Heart left ventricle (tissue), 16 donors: ENCODE measurements at regions not wholly inside any gene's neighbourhood (a gene's known extent, or its start where the extent isn't known, plus 50 kb on each side); places are given as distances from the start of the nearest gene placed in this dataset.

Source experiments
- ATAC-seq, 4 donors: fragments of 200-7000 bp; cut with Tn5 transposase; one replicate each; pipeline ENCODE4 v1.9.1; 2020 to 2022; ENCODE audit warnings: moderate library complexity in 4 of 4, mild to moderate bottlenecking in 3 of 4, moderate number of reproducible peaks in 1 of 4
- DNase-seq, 5 donors: peaks; one replicate each; pipeline ENCODE4 v3.0.0-alpha.2; 2020
- H3K27ac ChIP-seq, 12 donors: fragments of 200-600 bp; sonication (generic) in 4 of 12; one replicate each; pipeline versions ENCODE4 v1.5.0 to v1.8.0; 2016 to 2022; ENCODE audit warnings: mild to moderate bottlenecking in 2 of 12
- H3K27me3 ChIP-seq, 9 donors: fragments of 200-600 bp; sonication (generic) in 2 of 9; one replicate each; pipeline versions ENCODE4 v1.5.1 to v1.8.0; 2016 to 2022; ENCODE audit warnings: mild to moderate bottlenecking in 3 of 9
- H3K36me3 ChIP-seq, 9 donors: fragments of 200-600 bp; sonication (generic) in 2 of 9; one replicate each; pipeline versions ENCODE4 v1.5.0 to v1.8.0; 2018 to 2022; ENCODE audit warnings: mild to moderate bottlenecking in 2 of 9
- H3K4me1 ChIP-seq, 12 donors: fragments of 200-600 bp; sonication (generic) in 4 of 12; one replicate each; pipeline versions ENCODE4 v1.5.0 to v1.8.0; 2016 to 2022; ENCODE audit warnings: mild to moderate bottlenecking in 3 of 12
- H3K4me3 ChIP-seq, 12 donors: fragments of 200-600 bp; sonication (generic) in 4 of 12; one replicate each; pipeline versions ENCODE4 v1.5.0 to v1.8.0; 2017 to 2022; ENCODE audit warnings: mild to moderate bottlenecking in 9 of 12, moderate library complexity in 4 of 12
- H3K9me3 ChIP-seq, 12 donors: fragments of 200-600 bp; sonication (generic) in 4 of 12; one replicate each; pipeline versions ENCODE4 v1.5.0 to v1.8.0; 2016 to 2022; ENCODE audit warnings: mild to moderate bottlenecking in 1 of 12
- POLR2A ChIP-seq, 2 donors: fragments of 450-650 bp; IDR thresholded peaks; one replicate each; pipeline ENCODE4 v1.6.1; 2017; ENCODE audit warnings: antibody characterized with exemption in 2 of 2, mild to moderate bottlenecking in 2 of 2, moderate library complexity in 2 of 2
- WGBS, 4 donors: extraction: QIAGEN DNeasy Blood & Tissue Kit in 2 of 4; methylation state at CpG; one replicate each; pipeline versions ENCODE4 v1.1.5 to v1.1.7; 2013 to 2018; 5-methylcytosine and 5-hydroxymethylcytosine counted together
- intact Hi-C, 10 donors: fragments of 100-400 bp; cut with DNase I; formaldehyde crosslinking; loops; one replicate each; pipeline versions ENCODE4 v1.11.1 to v1.14.2; 2022
- TF ChIP-seq, protein P1 (sequence below), 12 donors: fragments of 200-600 bp; sonication (generic) in 4 of 12; IDR thresholded peaks; one replicate each; pipeline versions ENCODE4 v1.5.0 to v1.8.0; 2018 to 2022; ENCODE audit warnings: antibody characterized with exemption in 12 of 12, mild to moderate bottlenecking in 5 of 12
- donor health status: ischemic (EF 13 %, LVEDD 7.1; RV severe dilation, severe dysfunction).
- donor health status: healthy with polysubstance abuse.
- donor health status: DM: no; HTN: yes; CAD: no.
- donor health status: DM: no; HTN: no; CAD: no.
- donor health status: ischemic (EF 25% LVEDD 6.9; RV normal size, moderate dysfunction).
- donor health status: ischemic (EF 25% LVEDD 5.7; RV mildly dilated, moderate dysfunction).
- donor health status: healthy.
- donor health status: DM: yes; HTN: yes; CAD: no.
- donor health status: ischemic (EF 35%, LVEDD 5.7; RV mildly dilated, moderate dysfunction).
- donor health status: nonischemic (EF 11% LVEDD 7.7; RV severe dilation, severe dysfunction).
- donor health status: DM: yes; HTN: yes; CAD: no.
- donor health status: PGD.
- donor health status: ischemic (EF 29% LVEDD 5.4; RV normal size, mild dysfunction).
- donor health status: nonischemic (EF 23%, LVEDD 6.1; RV moderate dilation, normal function).

DNA sequence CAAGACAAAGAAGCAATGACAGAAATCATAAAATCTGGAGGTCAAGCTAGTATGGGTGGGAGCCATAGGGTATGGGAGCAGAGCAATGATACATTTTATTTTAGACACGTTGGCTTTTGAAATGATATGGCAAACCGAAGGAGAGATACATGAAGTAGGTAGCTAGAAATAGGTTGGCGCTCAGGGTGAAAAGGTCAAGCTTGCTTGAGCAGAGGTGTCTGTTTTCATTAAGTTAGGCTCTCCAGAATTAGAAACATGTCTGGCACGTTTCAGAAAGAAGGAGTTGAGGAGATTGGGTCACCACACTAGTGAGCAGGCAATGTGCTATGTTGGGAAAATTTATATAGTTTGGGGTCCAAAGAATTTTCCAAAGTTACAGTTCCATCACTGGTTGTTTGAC is 151.4 kb downstream of the AMY1C start:
- Histone ChIP-seq H3K4me3 (no peak overlapping the region), H3K9me3 (no peaks in the 10 kb centered on the region), H3K4me1 (no peaks in the 10 kb centered on the region), H3K27ac (no peak overlapping the region), H3K36me3 (no peaks in the 10 kb centered on the region), H3K27me3 (no peaks in the 10 kb centered on the region)
- WGBS, 4 donors = 30 to 44% (median 36%) methylated on average over 4 of the region's 4 CpGs
- no peak for TF ChIP-seq POLR2A (IDR thresholded peaks at IDR 0.05)
- TF ChIP-seq, protein P1, sequence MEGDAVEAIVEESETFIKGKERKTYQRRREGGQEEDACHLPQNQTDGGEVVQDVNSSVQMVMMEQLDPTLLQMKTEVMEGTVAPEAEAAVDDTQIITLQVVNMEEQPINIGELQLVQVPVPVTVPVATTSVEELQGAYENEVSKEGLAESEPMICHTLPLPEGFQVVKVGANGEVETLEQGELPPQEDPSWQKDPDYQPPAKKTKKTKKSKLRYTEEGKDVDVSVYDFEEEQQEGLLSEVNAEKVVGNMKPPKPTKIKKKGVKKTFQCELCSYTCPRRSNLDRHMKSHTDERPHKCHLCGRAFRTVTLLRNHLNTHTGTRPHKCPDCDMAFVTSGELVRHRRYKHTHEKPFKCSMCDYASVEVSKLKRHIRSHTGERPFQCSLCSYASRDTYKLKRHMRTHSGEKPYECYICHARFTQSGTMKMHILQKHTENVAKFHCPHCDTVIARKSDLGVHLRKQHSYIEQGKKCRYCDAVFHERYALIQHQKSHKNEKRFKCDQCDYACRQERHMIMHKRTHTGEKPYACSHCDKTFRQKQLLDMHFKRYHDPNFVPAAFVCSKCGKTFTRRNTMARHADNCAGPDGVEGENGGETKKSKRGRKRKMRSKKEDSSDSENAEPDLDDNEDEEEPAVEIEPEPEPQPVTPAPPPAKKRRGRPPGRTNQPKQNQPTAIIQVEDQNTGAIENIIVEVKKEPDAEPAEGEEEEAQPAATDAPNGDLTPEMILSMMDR (IDR thresholded peaks at IDR 0.05) = no peak
- DNase-seq = no peak
- peak in 2 of 4 donors; percentile 57 to 85 for ATAC-seq
- intact Hi-C loops = no loop called here

DNA sequence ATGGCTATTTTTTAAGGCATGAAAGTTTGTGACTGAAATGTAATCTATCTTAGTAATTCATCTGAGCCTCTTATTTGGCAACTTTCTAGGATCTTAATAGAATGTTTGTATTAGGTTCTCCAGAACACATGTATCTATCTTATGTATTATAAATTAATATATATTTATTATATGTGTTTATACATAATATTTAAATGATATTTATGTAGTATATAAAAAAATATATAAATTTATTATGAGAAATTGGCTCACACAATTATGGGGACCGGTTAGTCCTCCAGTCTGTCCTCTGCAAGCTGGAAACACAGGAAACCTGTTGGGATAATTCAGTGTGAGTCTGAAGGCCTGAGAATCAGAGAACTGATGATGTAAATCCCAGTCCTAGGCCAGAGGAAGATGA is 155.7 kb downstream of the AMY1C start:
- TF ChIP-seq, protein P1 (IDR thresholded peaks at IDR 0.05) = no peak
- no peak for TF ChIP-seq POLR2A (IDR thresholded peaks at IDR 0.05)
- Histone ChIP-seq H3K36me3 (no peaks in the 10 kb centered on the region), H3K4me1 (no peaks in the 10 kb centered on the region), H3K27me3 (no peaks in the 10 kb centered on the region), H3K9me3 (no peaks in the 10 kb centered on the region), H3K4me3 (no peak overlapping the region), H3K27ac (no peak overlapping the region)
- no peak for ATAC-seq
- DNase-seq = no peak
- intact Hi-C loops = no loop called here
- 83 to 91% (median 86%) methylated on average over 1 of the region's 1 CpG for WGBS, 4 donors

DNA sequence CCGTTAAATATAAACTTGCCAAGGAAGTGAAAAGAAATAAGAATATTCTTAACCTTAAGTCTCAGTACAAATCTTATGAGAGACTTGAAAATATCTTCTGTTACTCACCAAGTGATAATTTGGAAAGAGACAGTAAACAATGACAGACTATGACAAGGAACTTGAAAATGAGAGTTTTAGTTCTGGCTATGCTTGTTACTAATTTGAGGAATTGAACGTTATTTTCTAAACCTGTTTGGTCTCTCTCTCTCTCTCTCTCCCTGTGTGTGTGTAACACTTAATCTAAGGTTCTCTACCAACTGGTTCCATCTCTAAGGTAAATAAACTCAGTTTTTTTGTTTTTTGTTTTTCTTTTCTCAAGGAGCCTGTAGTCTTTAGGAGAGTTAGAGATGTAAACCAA is 161.8 kb downstream of the AMY1C start:
- Histone ChIP-seq H3K27ac (no peak overlapping the region), H3K4me3 (no peak overlapping the region), H3K4me1 (no peaks in the 10 kb centered on the region), H3K9me3 (peaks cover 0 to 4% (median 0%) of the 10 kb centered on the region in 12 donors), H3K36me3 (no peaks in the 10 kb centered on the region), H3K27me3 (no peaks in the 10 kb centered on the region)
- intact Hi-C loops = no loop called here
- WGBS, 4 donors = 76 to 80% (median 78%) methylated on average over 2 of the region's 2 CpGs
- DNase-seq (no peak), ATAC-seq (no peak)
- TF ChIP-seq POLR2A (IDR thresholded peaks at IDR 0.05) = no peak
- TF ChIP-seq, protein P1 (IDR thresholded peaks at IDR 0.05) = no peak

DNA sequence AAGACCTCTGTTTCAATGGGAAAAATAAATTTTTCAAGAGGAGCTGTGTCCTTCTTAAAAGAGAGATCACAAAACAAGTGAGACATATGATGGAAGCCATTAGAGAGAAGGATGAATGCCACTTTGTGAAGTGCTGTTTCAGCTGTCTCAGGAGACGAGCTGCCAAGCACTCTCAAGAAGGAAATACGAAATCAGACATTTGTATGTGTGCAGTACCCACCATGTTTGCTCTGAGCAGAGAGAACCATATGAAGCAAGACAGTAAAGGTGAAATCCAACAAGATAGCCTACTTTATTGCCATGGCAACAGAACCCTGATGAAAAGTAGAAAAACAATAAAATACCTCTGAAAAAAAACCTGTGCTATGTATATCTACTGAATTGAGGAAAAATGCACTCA is 168.1 kb downstream of the AMY1C start:
- intact Hi-C loops = no loop called here
- Histone ChIP-seq H3K36me3 (no peaks in the 10 kb centered on the region), H3K9me3 (peaks cover 0 to 13% (median 0%) of the 10 kb centered on the region in 12 donors), H3K27ac (no peak overlapping the region), H3K27me3 (no peaks in the 10 kb centered on the region), H3K4me1 (no peaks in the 10 kb centered on the region), H3K4me3 (no peak overlapping the region)
- DNase-seq = no peak
- ATAC-seq = no peak
- TF ChIP-seq, protein P1 (IDR thresholded peaks at IDR 0.05) = no peak
- TF ChIP-seq POLR2A (IDR thresholded peaks at IDR 0.05) = no peak
- 40 to 45% (median 40%) methylated on average over 2 of the region's 2 CpGs for WGBS, 4 donors
